Gastrocnemius medialis (tissue), 4 donors: ENCODE measurements at regions not wholly inside any gene's neighbourhood (a gene's known extent, or its start where the extent isn't known, plus 50 kb on each side); places are given as distances from the start of the nearest gene placed in this dataset.
"Not testable (repeated sequence)": the region's sequence is repeated elsewhere in the genome, so short reads cannot be mapped to it uniquely, and the experiment has no call there.

Experiments
- ATAC-seq, 2 donors: fragments of 150-250 bp; one replicate each; pipeline ENCODE4 v1.9.1; 2016
- DNase-seq, 2 donors: peaks; one replicate each; pipeline ENCODE4 v3.0.0-alpha.2; 2019
- H3K27ac ChIP-seq, 4 donors: fragments of 200-600 bp; sonication (generic); 1 replicate in 1 of 4; 2 replicates in 3 of 4; pipeline ENCODE4 v1.5.1; 2016 to 2018; ENCODE audit warnings: mild to moderate bottlenecking in 2 of 4, moderate library complexity in 1 of 4
- H3K27me3 ChIP-seq, 3 donors: fragments of 200-600 bp; sonication (generic) in 2 of 3; 1 replicate in 1 of 3; 2 replicates in 2 of 3; pipeline versions ENCODE4 v1.5.1 to v1.6.0; 2016 to 2019; ENCODE audit warnings: mild to moderate bottlenecking in 1 of 3, moderate library complexity in 1 of 3
- H3K36me3 ChIP-seq, 2 donors: fragments of 200-600 bp; sonication (generic) in 1 of 2; one replicate each; pipeline ENCODE4 v1.5.1; 2017 to 2018
- H3K4me1 ChIP-seq, 2 donors: fragments of 200-600 bp; sonication (generic) in 1 of 2; one replicate each; pipeline ENCODE4 v1.5.1; 2016 to 2017; ENCODE audit warnings: mild to moderate bottlenecking in 2 of 2
- H3K4me3 ChIP-seq, 4 donors: fragments of 200-600 bp; sonication (generic) in 3 of 4; 1 replicate in 1 of 4; 2 replicates in 3 of 4; pipeline ENCODE4 v1.5.1; 2016 to 2019; ENCODE audit warnings: mild to moderate bottlenecking in 2 of 4
- H3K9me3 ChIP-seq, 3 donors: fragments of 200-600 bp; sonication (generic) in 2 of 3; 1 replicate in 1 of 3; 2 replicates in 2 of 3; pipeline ENCODE4 v1.5.1; 2016 to 2019
- CTCF ChIP-seq, 5 experiments: fragments of 450-650 bp in 3 of 5; fragments of 200-600 bp in 2 of 5; sonication (generic) in 2 of 5; IDR thresholded peaks in 4 of 5; conservative IDR thresholded peaks in 1 of 5; 1 replicate in 4 of 5; 2 replicates in 1 of 5; pipeline ENCODE4 v1.5.1; 2016 to 2019; ENCODE audit warnings: antibody characterized with exemption in 5 of 5, mild to moderate bottlenecking in 3 of 5, moderate library complexity in 3 of 5
- POLR2A ChIP-seq, 2 donors: fragments of 450-650 bp; IDR thresholded peaks; one replicate each; pipeline ENCODE4 v1.6.1; 2017; ENCODE audit warnings: antibody characterized with exemption in 2 of 2, mild to moderate bottlenecking in 2 of 2, moderate library complexity in 2 of 2
- in situ Hi-C, 4 donors: fragments of 200-750 bp; cut with MboI; loops; one replicate each; pipeline versions ENCODE4 v1.15.0 to v1.8.0; 2017; ENCODE audit warnings: low sequenced_read_pairs in 4 of 4
- intact Hi-C: fragments of 100-400 bp; cut with DNase I; formaldehyde crosslinking; loops from one replicate; pipeline ENCODE4 v1.15.1; 2023; ENCODE audit warnings: low total_unique reads

- no peak for DNase-seq
- Histone ChIP-seq H3K9me3 (no peaks in the 10 kb centered on the region), H3K27me3 (no peaks in the 10 kb centered on the region), H3K27ac (no peak overlapping the region), H3K4me3 (no peak overlapping the region), H3K4me1 (no peaks in the 10 kb centered on the region), H3K36me3 (no peaks in the 10 kb centered on the region)
- intact Hi-C loops: no loop called here
- ATAC-seq: no peak
- TF ChIP-seq CTCF (IDR thresholded peaks at IDR 0.05 in 4 of 5, conservative IDR thresholded peaks at IDR 0.05 in 1 of 5) (no peak), POLR2A (IDR thresholded peaks at IDR 0.05) (no peak)
- in situ Hi-C loops: no loop called here
These were observed 169.1 kb downstream of the LHFPL1 start for GRCh38 chrX:112510629-112511028.

GRCh38 chrX:112477653-112478052, 202.1 kb downstream of the LHFPL1 start:
- H3K27me3 ChIP-seq: no peaks in the 10 kb centered on the region
- in situ Hi-C loops: no loop called here
- no peak for DNase-seq
- no peak for TF ChIP-seq CTCF (IDR thresholded peaks at IDR 0.05 in 4 of 5, conservative IDR thresholded peaks at IDR 0.05 in 1 of 5)
- TF ChIP-seq POLR2A (IDR thresholded peaks at IDR 0.05): no peak
- H3K4me1 ChIP-seq: no peaks in the 10 kb centered on the region
- intact Hi-C loops: no loop called here
- no peak overlapping the region for H3K27ac ChIP-seq
- no peak for ATAC-seq
- H3K36me3 ChIP-seq: no peaks in the 10 kb centered on the region
- H3K9me3 ChIP-seq: no peaks in the 10 kb centered on the region
- no peak overlapping the region for H3K4me3 ChIP-seq

GRCh38 chrX:112473654-112474053, 206.1 kb downstream of the LHFPL1 start:
- ATAC-seq: no peak
- H3K9me3 ChIP-seq: no peaks in the 10 kb centered on the region
- no peaks in the 10 kb centered on the region for H3K27me3 ChIP-seq
- intact Hi-C loops (no loop called here), in situ Hi-C loops (no loop called here)
- no peaks in the 10 kb centered on the region for H3K4me1 ChIP-seq
- no peak overlapping the region for H3K4me3 ChIP-seq
- H3K36me3 ChIP-seq: no peaks in the 10 kb centered on the region
- no peak for DNase-seq
- TF ChIP-seq POLR2A (IDR thresholded peaks at IDR 0.05) (no peak), CTCF (IDR thresholded peaks at IDR 0.05 in 4 of 5, conservative IDR thresholded peaks at IDR 0.05 in 1 of 5) (no peak)
- no peak overlapping the region for H3K27ac ChIP-seq

GRCh38 chrX:112470551-112470950, 209.2 kb downstream of the LHFPL1 start:
- intact Hi-C loops (no loop called here), in situ Hi-C loops (no loop called here)
- ATAC-seq (no peak), DNase-seq (no peak)
- Histone ChIP-seq H3K27ac (no peak overlapping the region), H3K4me3 (no peak overlapping the region), H3K4me1 (no peaks in the 10 kb centered on the region), H3K27me3 (no peaks in the 10 kb centered on the region), H3K36me3 (no peaks in the 10 kb centered on the region), H3K9me3 (no peaks in the 10 kb centered on the region)
- no peak for TF ChIP-seq CTCF (IDR thresholded peaks at IDR 0.05 in 4 of 5, conservative IDR thresholded peaks at IDR 0.05 in 1 of 5)
- TF ChIP-seq POLR2A (IDR thresholded peaks at IDR 0.05): no peak

GRCh38 chrX:112461949-112462450, 217.7 kb downstream of the LHFPL1 start:
- intact Hi-C loops, DNase-seq, ATAC-seq, H3K27me3 ChIP-seq, H3K4me3 ChIP-seq, H3K36me3 ChIP-seq, H3K27ac ChIP-seq, in situ Hi-C loops, H3K4me1 ChIP-seq, H3K9me3 ChIP-seq: not testable (repeated sequence)
